ENCODE measurements at regions not wholly inside any gene's neighbourhood (a gene's known extent, or its start where the extent isn't known, plus 50 kb on each side); places are given as distances from the start of the nearest gene placed in this dataset.

DNA sequence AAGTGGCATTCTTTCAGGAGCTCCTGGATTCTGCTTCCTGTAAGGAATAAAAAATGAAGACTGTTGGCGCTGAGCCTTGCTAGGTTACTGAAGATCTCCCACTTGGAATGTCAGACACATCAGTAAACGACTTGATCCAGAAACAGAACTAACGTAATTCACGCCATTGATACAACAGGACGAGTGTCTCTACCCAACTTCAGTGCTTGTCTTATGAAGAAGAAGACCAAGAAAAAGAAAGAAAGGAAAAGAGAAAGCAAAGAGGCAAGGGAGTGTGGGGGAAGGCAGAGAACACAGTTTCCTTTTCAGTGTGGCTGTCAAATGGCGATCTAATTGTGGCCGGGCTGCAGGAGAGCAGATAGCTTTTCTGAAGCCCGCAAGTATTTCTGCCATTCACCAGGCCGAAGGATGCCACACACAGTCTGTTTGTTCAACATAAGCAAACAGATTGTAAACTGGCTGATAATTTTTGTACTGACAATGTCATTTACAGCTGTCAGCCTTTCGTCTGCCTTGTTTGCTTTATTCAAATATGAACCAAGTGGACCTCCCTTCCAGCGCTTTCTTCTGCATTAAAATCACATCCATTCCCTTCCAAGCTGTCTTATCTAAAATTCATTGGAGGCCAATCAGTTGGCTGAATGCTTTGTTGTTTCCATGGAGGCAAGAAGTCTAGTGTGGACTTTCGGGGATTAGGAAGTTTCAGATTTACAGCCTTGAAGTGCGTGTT, 180.6 kb downstream of the FOXA2 start:
- DNase-seq: no peak

DNA sequence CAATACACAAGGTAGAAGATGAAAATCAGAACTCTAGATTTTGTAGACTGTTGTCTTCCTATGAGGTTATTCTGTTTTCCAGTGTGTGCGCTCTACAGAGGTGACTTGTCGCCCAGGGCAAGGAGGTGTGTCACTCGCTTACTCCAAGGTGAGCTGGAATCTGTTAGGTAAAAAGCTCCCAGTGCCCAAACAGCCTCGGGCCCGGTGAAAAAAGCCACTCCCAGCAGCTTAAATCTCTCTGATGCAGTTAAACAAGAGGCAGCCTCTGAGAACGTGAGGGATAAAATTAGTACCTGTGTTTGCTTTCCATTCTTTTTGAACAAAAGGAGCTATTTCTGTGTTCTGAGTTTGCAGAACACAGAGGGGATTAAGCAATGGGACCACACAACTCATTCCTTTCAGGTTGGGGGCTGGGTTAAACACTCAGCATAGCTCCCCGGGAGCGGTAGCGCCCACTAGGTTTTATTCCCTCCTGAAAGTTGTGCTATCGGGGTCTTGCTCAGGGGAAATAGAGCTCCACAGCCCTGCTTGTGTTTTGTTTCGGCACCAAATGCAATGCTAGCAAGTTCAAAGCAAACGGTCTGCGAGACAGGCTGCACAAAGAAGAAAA, 181.2 kb downstream of the FOXA2 start:
- no peak for DNase-seq

DNA sequence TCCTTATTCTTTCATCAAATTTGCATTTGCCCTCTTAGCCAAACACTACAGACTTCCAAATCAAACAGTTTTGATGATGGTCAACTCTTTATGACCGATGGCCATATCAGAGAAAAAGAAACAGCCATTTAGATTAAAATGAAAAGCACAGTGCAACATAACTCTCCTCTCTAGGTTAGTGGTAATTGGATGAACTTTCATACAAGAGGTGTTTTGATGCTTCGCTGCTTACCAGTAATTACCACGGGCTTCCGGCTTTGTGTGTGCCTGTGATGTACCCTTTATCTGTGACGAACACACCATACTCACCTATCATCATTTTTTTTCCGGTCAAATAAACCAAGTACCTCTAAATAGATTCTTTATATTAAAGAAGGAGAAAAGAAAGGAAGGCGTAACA, 181.8 kb downstream of the FOXA2 start:
- no peak for DNase-seq

DNA sequence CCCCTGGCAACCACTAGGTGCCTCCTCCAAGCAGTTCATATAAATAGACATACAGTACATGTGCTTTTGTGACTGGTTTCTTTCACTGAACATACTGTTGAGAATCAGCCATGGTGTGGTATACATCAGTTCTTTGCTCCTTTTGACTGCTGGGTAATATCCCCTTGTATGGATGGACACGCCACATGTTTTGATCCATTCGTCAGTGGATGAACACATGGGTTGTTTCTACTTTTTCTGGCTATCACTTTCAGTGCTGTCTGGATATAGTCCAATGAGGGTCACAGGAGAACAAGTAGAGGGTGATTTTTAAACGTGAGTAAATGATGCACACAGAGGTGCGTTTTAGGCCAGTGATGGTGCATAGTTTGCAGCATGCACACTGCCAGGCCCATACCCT, 183.9 kb downstream of the FOXA2 start:
- DNase-seq: no peak

DNA sequence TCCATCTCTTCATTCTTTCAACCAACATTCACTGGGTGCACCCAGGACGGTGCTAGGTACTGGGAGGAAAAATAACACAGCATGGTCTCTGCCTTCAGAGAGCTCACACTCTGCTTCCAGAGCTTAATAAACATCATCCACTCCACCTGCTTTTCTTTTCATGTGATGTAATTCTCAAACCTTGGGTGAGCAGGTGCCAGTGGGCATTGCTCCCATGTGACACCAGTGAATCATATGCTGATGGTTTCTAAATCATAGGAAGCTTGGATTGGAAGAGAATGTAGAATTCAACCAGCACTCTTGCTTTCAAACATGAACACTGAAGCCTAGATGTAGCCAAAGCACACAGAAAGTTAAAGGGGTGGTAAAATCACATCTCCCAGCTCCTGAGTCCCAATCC, 189.8 kb downstream of the FOXA2 start:
- no peak for DNase-seq

DNA sequence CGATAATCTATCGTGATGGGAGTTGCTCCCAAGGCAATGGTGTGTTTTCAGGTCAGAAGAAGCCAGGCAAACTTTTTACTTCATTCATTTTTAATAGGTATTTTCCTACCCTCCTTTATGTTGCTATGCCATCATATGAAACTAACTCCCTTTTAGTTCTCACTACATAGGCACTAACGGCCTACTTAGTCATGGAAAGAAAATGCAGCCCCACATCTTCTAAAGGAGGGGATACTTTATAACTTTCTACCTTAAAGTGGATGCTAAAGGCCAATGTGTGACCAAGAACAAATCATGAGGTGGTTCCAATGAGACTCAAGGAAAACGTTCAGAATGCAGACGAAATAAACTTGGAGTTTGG, 193.8 kb downstream of the FOXA2 start:
- no peak for DNase-seq

DNA sequence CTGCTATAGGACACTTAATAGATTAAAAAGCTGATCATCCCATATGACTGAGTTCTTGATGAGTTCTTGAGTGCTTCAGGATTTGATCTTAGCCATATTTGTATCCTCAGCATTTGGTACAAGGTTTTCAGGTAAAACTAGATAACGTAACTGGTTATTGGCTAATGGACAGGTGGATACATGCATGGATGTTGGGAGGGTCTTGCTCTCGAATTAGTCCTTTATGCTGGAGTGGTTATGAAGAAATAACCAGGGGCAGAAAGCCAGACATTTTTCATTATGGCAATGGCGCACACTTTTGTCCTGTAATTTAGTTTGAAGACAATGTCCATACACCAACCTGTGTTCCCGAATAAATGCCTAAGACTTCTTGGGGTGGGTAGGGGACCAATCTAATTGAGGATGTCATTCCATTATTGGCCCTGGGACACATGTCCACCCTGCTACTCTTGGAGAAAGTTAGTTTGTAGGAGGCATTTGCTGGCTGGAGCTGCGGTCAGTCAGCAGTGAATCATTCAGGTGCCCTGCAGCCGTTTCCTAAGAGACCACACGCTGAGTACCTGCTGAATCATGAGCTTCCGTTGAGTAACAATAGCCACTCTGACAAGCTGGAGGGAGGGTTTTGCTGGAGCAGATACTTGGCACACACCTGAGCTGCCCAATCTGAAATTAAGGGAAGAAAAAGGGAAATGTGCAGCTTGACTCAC, 194.4 kb downstream of the FOXA2 start:
- no peak for DNase-seq

DNA sequence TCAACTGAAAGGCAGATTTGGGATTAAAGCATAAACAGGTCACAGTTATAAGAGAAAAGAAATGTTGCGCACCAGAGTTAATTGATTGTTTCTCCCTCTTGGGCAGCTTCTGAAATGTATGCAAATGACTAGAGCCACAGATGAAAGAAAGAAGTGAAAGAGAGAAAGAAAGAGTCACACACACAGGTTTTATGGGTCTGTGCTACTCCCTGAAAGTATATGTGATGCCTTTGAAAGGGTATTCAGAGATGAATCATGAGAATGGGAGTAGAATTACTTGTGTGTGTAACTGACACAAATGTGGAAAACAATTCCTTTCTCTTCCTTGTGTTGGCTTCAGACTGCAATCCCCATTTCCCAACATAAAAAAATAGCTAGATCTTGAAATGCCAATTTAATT, 196.9 kb downstream of the FOXA2 start:
- DNase-seq: no peak

DNA sequence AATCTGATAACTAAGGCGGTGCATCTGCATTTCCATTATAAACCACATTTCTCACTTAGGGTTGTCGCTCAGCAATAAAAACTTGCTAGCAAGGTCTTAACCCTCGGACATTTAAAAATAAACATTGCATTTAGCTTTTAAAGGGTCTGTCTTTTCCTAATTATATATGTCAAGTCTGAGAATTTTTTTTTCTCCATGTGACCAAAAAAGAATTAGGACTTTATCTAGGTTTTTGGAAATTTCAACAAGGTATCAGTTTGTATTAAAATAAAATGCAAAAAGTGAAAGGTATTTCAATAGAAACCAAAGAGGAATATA, 198.1 kb downstream of the FOXA2 start:
- DNase-seq: no peak

DNA sequence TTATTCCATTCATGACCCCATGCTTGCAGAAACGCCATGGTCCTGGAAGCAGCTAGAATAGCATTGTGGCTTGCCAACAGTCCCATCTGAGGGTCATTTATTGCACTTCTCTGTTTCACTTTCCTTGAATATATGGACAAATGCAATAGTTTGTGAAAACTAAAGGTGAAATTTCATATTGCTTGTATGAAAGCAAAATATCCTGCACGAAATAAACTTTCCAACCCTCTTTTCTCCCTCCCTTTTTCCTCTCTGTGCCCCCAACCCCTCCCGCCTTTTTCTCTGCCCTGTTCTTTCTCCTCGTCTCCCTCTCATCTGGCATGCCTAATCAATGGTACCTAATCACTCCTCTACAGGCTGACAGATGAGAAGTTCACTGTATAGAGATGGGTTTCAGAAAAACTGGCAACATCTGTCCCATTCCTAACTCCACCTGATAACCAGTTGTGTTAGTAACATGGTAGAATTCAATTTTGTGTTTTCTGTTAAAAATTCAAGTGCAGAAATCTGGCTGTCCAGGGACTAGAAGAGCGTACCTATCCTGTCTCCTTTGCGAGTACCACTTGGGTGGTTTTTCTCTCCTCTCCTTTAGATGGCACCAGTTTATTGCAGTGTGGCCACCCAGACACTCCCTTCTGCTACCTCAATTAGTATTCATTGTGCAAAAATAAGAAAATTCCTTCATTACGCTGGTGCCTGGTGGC, 198.6 kb downstream of the FOXA2 start:
- no peak for DNase-seq

DNA sequence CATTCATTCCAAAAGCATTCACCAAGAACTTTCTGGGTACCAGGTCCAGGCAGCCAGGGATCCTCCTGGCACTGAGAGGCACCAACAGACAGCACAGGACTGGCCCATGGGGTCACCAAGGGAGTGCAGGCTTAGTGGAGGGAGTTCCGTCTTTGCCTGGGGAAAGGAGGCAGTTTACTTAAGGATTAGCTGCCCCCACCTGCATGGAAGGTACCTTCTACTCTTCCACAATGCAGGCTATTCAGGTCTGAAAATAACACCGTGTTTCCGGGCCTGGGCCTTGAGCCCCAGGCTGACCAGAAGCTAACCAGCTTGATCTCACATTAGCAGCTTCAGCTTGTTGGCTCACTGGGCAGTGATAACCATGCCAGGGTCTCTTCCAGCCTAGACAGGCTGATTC, 199.4 kb downstream of the FOXA2 start:
- no peak for DNase-seq

DNA sequence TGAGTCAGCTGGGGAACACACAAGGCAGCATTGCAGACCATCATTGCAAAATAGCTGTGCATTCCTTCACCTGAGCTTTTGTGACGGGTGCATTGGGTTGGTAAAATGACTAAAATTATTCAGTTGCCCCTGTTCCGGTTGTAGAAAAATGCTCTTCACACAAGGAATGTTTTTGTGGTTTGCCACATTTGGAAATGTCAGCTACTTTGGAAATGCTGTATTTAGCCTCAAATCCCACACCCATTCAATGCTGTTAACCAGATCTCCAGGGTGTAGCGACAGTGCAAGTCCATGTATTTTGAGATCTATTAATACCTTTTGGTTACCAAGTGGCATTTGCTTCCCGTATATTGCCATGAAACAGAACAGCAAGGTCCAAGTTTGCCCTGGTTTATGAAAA, 201.2 kb downstream of the FOXA2 start:
- no peak for DNase-seq

DNA sequence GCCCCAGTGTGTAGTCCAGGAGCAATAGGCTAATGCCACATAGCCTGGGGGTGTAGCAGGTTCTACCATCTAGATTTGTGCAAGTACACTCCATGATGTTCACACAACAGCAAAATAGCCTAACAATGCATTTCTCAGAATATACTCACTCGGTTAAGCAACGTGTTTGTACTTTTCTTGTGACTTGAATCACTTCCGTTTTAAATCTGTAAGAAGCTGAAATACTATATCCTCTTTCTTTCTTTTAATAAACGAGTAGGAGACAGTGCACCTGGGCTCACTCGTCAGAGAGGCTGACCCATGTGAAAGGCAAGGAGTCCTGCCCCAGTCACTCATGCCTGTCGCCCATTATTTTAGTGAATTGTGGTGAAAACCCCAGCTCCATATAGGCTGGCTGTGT, 201.6 kb downstream of the FOXA2 start:
- DNase-seq: no peak

DNA sequence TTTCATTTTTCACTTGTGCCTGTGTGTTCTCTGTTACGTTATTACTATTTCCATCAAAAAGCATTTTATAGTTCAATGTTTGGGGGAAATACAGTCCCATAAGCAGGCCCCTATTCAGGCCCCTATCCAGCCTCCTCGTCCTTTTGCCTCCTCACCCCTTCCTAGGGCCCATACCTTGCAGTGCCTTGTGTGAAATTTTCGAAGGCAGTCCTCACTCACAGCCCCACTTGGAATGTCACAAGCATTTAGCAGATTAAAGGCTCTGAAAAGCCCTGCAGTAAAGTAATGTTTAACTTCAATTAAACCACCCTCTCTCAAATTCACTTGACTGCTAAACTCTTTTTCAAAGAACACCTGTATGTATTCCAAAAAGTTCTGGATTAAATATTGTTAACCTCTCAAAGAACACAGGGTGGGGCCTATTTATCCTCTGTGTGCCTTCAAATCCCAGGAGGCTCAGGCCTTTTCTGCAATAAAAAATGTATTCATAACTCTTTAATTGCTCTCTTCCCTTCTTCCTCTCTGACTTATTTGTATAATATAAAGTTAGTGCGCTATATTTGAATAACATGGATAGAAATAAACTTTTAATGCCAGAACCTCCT, 202.5 kb downstream of the FOXA2 start:
- DNase-seq: no peak

DNA sequence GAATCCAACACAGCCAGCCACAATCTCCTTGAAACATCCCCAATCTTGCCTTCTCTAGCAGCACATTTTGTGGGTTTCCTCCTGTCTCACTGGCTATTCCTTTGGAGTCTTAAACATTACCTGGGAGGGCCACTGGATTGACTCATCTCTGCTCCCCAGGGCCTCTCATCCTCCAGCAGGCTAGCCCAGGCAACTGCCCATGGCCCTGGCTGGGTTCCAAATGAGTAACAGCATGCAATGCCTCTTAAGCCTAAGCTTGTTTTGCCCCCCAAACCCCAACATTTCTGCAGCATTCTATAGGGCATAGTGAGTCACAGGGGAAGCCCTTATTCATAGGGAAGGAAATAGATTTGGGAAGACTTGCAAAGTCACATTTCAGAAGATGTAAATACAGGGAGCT, 204.9 kb downstream of the FOXA2 start:
- DNase-seq: no peak

DNA sequence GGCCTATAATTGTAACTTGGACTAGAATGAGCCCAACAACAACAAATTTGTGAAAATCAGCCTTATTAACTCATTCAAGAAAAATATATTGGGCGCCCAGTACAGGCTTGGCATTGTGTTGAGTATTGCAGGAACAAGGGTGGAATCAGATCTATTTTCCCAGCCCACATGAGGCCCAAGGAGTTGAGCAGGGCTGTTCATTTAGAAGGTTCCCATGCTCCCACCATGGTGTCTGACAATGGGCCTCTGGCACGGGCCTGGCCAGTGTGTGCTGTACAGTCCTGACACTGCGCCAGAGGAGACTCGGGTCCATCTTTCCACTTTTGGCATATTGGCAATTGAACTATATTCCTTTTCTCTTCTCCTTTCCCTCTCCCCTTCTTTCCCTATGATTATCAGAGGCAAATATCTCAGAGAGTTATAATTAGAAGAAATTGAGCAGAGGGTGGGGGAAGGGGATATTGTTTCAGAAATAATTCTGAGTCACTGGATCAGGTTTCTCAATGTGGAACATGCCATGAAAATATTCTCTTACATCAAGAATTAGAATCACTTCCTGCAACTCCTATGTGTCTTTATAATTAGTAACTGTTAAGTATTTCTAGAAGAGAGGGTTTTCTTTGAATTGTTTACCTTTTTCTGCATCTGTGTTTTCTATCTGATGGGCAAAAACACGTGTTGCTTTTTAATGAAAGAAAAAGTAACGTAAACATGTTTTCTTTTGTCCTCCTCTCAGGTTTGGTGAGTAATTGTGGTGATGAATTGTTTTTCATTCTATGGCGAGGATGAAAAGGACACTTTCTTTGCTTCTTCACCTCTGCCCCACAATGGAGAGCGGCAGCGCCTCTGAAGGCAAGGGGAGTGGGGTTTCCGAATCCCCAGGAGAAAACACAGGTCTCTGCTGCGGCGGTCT, 209.4 kb downstream of the FOXA2 start:
- DNase-seq: no peak

DNA sequence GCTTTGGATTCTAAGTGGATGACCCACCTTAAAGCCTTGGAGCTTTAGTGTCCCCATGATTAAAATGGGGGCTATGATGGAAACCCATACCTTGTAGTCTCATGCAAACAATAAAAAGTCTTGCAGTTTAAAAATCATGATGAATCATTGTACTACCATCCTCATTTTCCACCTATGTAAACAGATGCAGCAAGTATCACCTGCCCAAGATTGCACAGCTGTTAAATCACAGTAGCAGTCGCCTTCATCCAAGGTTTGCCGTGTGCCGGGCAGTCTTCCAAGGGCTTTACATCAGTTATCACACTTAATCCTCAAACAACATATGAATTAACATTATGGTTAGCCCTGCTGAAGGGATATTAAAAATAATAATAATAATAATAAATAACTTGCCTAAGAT, 210.3 kb downstream of the FOXA2 start:
- DNase-seq: no peak

DNA sequence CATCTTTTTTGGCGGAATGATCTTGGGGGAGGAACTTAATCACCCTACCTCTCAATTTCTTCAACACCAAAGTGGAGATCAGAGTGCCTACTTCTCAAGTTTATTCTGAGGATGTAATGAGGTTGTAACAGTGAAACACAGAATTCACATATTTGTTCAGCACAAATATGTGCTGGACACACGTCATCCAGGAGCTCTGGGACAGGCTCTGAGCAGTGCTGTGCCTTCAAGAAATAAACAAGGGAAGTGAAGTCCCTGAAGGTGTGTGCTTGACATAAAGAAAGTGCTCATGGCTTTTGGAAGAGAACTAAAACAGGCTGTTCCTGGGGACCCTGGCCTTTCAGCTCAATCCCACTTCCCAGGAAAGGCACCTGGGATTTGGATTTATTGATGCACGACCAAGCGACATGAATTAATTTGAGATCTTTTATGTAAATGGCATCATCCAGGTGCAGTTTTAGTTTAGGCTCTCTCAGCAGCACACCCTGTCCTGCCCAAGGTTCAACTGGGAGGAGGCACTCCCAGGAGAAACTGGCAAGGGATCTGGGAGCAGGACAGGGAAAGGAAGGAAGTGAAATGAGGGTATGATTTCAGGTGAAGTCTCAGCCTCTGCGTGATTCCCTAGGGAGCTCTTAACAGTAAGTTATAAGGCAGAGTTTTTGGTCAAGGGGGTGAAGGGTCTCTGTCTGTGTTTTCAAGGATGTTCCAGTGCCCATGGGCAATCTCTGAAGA, 211.0 kb downstream of the FOXA2 start:
- no peak for DNase-seq

DNA sequence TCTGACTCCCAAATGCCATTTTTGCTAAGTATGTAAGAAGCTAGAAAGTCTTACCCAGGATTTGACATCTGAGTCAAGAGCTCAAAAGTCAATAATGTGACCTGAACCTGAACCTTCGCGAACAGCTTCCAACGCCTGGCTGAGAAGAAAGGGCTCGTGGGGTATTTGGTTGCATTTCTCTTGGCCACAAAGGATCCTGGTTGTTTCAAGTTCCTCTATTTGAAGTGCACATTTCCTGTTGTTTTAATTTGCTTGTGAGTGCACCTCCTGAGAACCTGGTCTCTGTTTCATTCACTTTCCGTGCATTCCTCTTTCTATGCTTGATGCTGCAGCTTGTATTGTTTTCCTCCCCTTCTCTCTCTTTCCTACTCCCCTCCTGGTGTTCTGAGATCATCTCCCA, 212.5 kb downstream of the FOXA2 start:
- DNase-seq: no peak

DNA sequence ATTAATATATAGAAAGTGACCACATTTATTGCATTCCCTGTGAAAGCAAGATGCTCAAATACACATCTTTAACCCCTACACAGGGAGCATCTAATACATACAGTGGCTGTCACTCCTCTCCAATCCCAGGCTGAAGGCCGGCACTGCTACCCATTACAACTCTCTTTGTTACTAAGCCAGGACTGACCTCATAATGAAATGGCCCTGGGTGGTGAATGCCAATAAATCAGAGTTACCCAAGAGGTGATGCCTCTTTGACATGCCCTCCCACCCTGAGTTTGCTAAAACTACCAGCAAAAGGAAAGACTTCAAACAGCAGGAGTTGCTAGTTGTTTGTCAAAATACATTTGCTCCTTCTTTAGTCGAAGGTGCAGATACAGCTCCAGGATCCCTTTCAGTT, 214.2 kb downstream of the FOXA2 start:
- DNase-seq: no peak

DNA sequence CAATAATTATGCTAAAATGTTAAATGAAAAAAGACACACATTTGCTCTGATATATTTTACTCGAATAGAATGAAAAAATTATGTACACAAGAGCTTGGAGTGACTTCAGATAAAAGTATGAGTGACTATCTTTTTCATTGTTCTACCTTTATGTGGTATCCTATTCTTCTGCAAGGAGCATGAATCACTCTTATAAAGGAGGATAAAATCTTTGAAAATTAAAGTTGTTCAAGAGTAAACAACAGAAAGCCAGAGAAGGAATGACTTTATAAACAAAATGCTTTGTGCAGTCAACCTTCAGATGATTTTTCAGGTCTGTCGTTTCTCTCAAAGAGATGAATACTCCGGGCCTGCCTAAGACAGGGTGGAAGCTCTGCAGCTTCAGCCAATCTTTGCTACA, 215.3 kb downstream of the FOXA2 start:
- no peak for DNase-seq

DNA sequence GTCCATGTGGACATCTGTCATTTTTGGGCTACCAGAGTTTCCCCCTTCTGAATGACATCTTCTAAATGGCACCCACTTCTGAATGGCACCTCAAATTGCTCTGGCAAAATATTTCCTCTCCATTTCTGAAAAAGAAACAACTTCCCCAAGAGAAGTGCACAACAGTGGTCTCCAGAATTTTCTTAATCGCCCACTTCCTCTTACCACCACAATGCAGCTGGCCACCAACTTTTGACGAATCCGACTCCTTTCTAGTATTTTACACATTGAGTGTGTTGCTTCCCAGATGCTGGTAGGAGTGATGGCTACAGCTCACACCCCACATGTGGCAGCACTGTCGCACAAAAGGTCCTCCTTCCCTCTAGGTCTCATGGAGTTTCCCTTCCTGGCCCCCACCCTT, 216.1 kb downstream of the FOXA2 start:
- no peak for DNase-seq
